Mammary epithelial cell (primary cell): ENCODE measurements at regions not wholly inside any gene's neighbourhood (a gene's known extent, or its start where the extent isn't known, plus 50 kb on each side); places are given as distances from the start of the nearest gene placed in this dataset.

ENCODE experiments used
- EZH2 ChIP-seq: IDR thresholded peaks from 2 replicates; pipeline ENCODE4 v1.6.1; 2012; ENCODE audit warnings: low read length, inconsistent platforms, borderline replicate concordance
- TF ChIP-seq, protein P1 (sequence below), 2 donors: IDR thresholded peaks in 1 of 2; conservative IDR thresholded peaks in 1 of 2; 2 replicates each; pipeline ENCODE4 v1.5.1; 2011 to 2012; ENCODE audit warnings: inconsistent platforms in 2 of 2, low read length in 2 of 2, mild to moderate bottlenecking in 2 of 2, control low read depth in 1 of 2, low read depth in 1 of 2; ENCODE audit not compliant: insufficient read depth in 1 of 2; ENCODE audit errors: extremely low read depth in 1 of 2

GRCh38 chr2:66317268-66317890, 117.5 kb upstream of the MEIS1 start:
- TF ChIP-seq, protein P1, sequence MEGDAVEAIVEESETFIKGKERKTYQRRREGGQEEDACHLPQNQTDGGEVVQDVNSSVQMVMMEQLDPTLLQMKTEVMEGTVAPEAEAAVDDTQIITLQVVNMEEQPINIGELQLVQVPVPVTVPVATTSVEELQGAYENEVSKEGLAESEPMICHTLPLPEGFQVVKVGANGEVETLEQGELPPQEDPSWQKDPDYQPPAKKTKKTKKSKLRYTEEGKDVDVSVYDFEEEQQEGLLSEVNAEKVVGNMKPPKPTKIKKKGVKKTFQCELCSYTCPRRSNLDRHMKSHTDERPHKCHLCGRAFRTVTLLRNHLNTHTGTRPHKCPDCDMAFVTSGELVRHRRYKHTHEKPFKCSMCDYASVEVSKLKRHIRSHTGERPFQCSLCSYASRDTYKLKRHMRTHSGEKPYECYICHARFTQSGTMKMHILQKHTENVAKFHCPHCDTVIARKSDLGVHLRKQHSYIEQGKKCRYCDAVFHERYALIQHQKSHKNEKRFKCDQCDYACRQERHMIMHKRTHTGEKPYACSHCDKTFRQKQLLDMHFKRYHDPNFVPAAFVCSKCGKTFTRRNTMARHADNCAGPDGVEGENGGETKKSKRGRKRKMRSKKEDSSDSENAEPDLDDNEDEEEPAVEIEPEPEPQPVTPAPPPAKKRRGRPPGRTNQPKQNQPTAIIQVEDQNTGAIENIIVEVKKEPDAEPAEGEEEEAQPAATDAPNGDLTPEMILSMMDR (conservative IDR thresholded peaks at IDR 0.05 in 1 of 2, IDR thresholded peaks at IDR 0.05 in 1 of 2; ENCODE audit: extremely low read depth in 1 of 2, insufficient read depth in 1 of 2, low read depth in 1 of 2, low read length in 2 of 2), result no peak
- no peak for TF ChIP-seq EZH2
